ENCODE measurements at regions not wholly inside any gene's neighbourhood (a gene's known extent, or its start where the extent isn't known, plus 50 kb on each side); places are given as distances from the start of the nearest gene placed in this dataset.

GRCh38 chr7:1307828-1308227 is 75.2 kb downstream of the UNCX start:
- Histone ChIP-seq H4K20me1 (ENCODE audit: insufficient read depth, low read depth, low read length) (no peaks in the 10 kb centered on the region), H3K79me2 (ENCODE audit: low read length) (no peaks in the 10 kb centered on the region), H3K4me3 (ENCODE audit: low read length) (no peak overlapping the region), H3K4me1 (ENCODE audit: low read length) (peaks cover 5% of the 10 kb centered on the region), H3K27me3 (ENCODE audit: low read length) (no peaks in the 10 kb centered on the region), H3K9me3 (ENCODE audit: low read length) (no peaks in the 10 kb centered on the region), H3K27ac (ENCODE audit: low read length) (no peak overlapping the region), H3K4me2 (ENCODE audit: low read depth, low read length, poor library complexity, severe bottlenecking) (no peak overlapping the region), H2AFZ (ENCODE audit: low read length) (no peak overlapping the region), H3K9ac (ENCODE audit: low read length) (no peak overlapping the region), H3K9me2 (replicated peaks; ENCODE audit: insufficient read depth, low read length) (no peaks in the 10 kb centered on the region), H3K36me3 (ENCODE audit: insufficient read depth, low read length) (no peaks in the 10 kb centered on the region)
- no peak for DNase-seq

GRCh38 chr7:1309290-1309689 is 76.6 kb downstream of the UNCX start:
- H3K27me3 ChIP-seq (ENCODE audit: low read length) = no peaks in the 10 kb centered on the region
- DNase-seq = no peak
- H3K9ac ChIP-seq (ENCODE audit: low read length) = no peak overlapping the region
- no peak overlapping the region for H3K4me2 ChIP-seq (ENCODE audit: low read depth, low read length, poor library complexity, severe bottlenecking)
- H4K20me1 ChIP-seq (ENCODE audit: insufficient read depth, low read depth, low read length) = no peaks in the 10 kb centered on the region
- H3K79me2 ChIP-seq (ENCODE audit: low read length) = no peaks in the 10 kb centered on the region
- no peaks in the 10 kb centered on the region for H3K36me3 ChIP-seq (ENCODE audit: insufficient read depth, low read length)
- H3K4me1 ChIP-seq (ENCODE audit: low read length) = no peaks in the 10 kb centered on the region
- H3K9me2 ChIP-seq (replicated peaks; ENCODE audit: insufficient read depth, low read length) = no peaks in the 10 kb centered on the region
- H2AFZ ChIP-seq (ENCODE audit: low read length) = no peak overlapping the region
- no peak overlapping the region for H3K4me3 ChIP-seq (ENCODE audit: low read length)
- no peak overlapping the region for H3K27ac ChIP-seq (ENCODE audit: low read length)
- no peaks in the 10 kb centered on the region for H3K9me3 ChIP-seq (ENCODE audit: low read length)

DNA sequence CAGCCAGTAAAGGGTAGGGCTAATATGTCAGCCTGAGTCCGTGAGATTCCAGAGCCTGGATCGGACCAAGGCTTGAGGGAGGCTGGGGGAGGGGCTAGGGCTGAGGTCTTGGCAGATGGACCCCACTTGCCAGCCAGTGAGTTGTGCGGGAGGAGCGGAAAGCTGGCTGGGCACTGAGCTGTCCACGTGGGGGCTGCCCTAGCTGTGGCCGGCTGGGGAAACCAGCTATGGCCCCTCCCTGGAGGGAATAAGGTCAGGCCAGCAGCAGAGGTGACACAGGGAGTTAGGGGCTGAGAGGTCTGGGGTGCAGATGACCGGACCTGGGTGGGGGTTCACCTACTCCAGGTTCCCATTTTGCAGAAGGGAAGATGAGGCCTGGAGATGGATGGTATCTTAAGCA is 77.3 kb downstream of the UNCX start:
- H3K4me2 ChIP-seq (ENCODE audit: low read depth, low read length, poor library complexity, severe bottlenecking) = no peak overlapping the region
- no peaks in the 10 kb centered on the region for H4K20me1 ChIP-seq (ENCODE audit: insufficient read depth, low read depth, low read length)

GRCh38 chr7:1310936-1311335 is 78.3 kb downstream of the UNCX start:
- no peak for DNase-seq
- H3K9me2 ChIP-seq (replicated peaks; ENCODE audit: insufficient read depth, low read length) = no peaks in the 10 kb centered on the region

More for the DNA sequence above, 77.3 kb downstream of the UNCX start:
- H3K36me3 ChIP-seq (ENCODE audit: insufficient read depth, low read length) = no peaks in the 10 kb centered on the region
- no peak overlapping the region for H2AFZ ChIP-seq (ENCODE audit: low read length)
- H3K9me3 ChIP-seq (ENCODE audit: low read length) = no peaks in the 10 kb centered on the region
- no peak overlapping the region for H3K27ac ChIP-seq (ENCODE audit: low read length)
- H3K9ac ChIP-seq (ENCODE audit: low read length) = no peak overlapping the region
- DNase-seq = no peak
- H3K27me3 ChIP-seq (ENCODE audit: low read length) = no peaks in the 10 kb centered on the region
- H3K4me1 ChIP-seq (ENCODE audit: low read length) = no peaks in the 10 kb centered on the region
- no peak overlapping the region for H3K4me3 ChIP-seq (ENCODE audit: low read length)
- no peaks in the 10 kb centered on the region for H3K9me2 ChIP-seq (replicated peaks; ENCODE audit: insufficient read depth, low read length)
- no peaks in the 10 kb centered on the region for H3K79me2 ChIP-seq (ENCODE audit: low read length)

GRCh38 chr7:1311406-1312135 is 78.9 kb downstream of the UNCX start:
- Histone ChIP-seq H3K9ac (ENCODE audit: low read length) (no peak overlapping the region), H3K79me2 (ENCODE audit: low read length) (no peaks in the 10 kb centered on the region), H3K4me3 (ENCODE audit: low read length) (no peak overlapping the region), H3K27ac (ENCODE audit: low read length) (no peak overlapping the region), H3K9me3 (ENCODE audit: low read length) (no peaks in the 10 kb centered on the region), H2AFZ (ENCODE audit: low read length) (no peak overlapping the region), H3K36me3 (ENCODE audit: insufficient read depth, low read length) (no peaks in the 10 kb centered on the region), H3K4me1 (ENCODE audit: low read length) (no peaks in the 10 kb centered on the region), H3K27me3 (ENCODE audit: low read length) (no peaks in the 10 kb centered on the region), H3K4me2 (ENCODE audit: low read depth, low read length, poor library complexity, severe bottlenecking) (no peak overlapping the region), H3K9me2 (replicated peaks; ENCODE audit: insufficient read depth, low read length) (no peaks in the 10 kb centered on the region), H4K20me1 (ENCODE audit: insufficient read depth, low read depth, low read length) (no peaks in the 10 kb centered on the region)
- DNase-seq = no peak

More at GRCh38 chr7:1310936-1311335, 78.3 kb downstream of the UNCX start:
- Histone ChIP-seq H2AFZ (ENCODE audit: low read length) (no peak overlapping the region), H3K9me3 (ENCODE audit: low read length) (no peaks in the 10 kb centered on the region), H3K9ac (ENCODE audit: low read length) (no peak overlapping the region), H3K4me2 (ENCODE audit: low read depth, low read length, poor library complexity, severe bottlenecking) (no peak overlapping the region), H3K4me1 (ENCODE audit: low read length) (no peaks in the 10 kb centered on the region), H3K27ac (ENCODE audit: low read length) (no peak overlapping the region), H3K79me2 (ENCODE audit: low read length) (no peaks in the 10 kb centered on the region), H3K36me3 (ENCODE audit: insufficient read depth, low read length) (no peaks in the 10 kb centered on the region), H3K27me3 (ENCODE audit: low read length) (no peaks in the 10 kb centered on the region), H4K20me1 (ENCODE audit: insufficient read depth, low read depth, low read length) (no peaks in the 10 kb centered on the region), H3K4me3 (ENCODE audit: low read length) (no peak overlapping the region)

DNA sequence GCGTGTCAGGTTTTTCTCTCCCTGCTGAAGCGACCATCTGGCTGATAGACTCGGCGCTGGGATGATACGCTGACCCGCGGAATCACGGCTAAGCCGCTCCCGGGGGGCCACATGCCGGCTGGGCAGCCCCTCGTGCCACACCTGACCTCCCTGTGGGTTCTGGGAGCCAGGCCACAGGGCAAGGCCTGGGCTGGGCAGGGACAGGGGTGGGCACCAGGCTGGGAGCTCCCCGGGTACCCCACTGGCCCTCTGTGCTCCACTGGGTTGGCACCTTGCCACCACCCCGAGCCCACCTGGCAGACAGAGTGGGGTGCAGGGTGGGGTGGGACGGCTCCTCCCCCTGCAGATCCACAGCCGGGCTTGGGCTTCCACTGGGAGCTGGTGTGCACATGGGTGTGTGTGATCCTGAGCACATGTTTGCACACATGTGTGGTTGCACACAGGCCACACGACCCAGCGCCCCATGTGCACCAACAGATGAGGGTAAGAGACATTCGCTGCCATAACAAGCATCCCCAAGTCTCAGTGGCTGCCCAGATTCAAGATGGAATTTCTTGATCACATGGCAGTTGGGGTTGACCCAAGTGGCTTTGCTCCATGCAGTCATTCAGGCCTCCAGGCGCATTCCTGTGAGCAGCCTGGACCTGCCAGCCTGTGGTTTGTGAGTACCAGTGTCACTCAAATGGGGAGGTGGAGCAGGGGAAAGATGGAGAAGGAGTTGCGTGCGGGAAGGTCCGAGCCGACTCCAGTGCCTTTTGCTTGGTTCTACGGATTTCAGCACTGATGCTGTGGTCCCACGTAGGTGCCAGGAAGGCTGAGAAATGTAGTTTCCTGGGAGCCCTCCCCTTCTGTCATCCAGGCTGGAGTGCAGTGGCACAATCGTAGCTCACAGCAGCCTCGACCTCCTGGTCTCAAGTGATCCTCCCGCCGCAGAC is 79.7 kb downstream of the UNCX start:
- no peaks in the 10 kb centered on the region for H3K79me2 ChIP-seq (ENCODE audit: low read length)
- no peak overlapping the region for H3K4me3 ChIP-seq (ENCODE audit: low read length)
- no peaks in the 10 kb centered on the region for H3K9me2 ChIP-seq (replicated peaks; ENCODE audit: insufficient read depth, low read length)
- H3K36me3 ChIP-seq (ENCODE audit: insufficient read depth, low read length) = no peaks in the 10 kb centered on the region
- no peaks in the 10 kb centered on the region for H3K4me1 ChIP-seq (ENCODE audit: low read length)
- H4K20me1 ChIP-seq (ENCODE audit: insufficient read depth, low read depth, low read length) = no peaks in the 10 kb centered on the region
- DNase-seq = no peak
- no peak overlapping the region for H2AFZ ChIP-seq (ENCODE audit: low read length)
- no peaks in the 10 kb centered on the region for H3K9me3 ChIP-seq (ENCODE audit: low read length)
- no peak overlapping the region for H3K9ac ChIP-seq (ENCODE audit: low read length)
- no peak overlapping the region for H3K4me2 ChIP-seq (ENCODE audit: low read depth, low read length, poor library complexity, severe bottlenecking)
- no peaks in the 10 kb centered on the region for H3K27me3 ChIP-seq (ENCODE audit: low read length)
- no peak overlapping the region for H3K27ac ChIP-seq (ENCODE audit: low read length)

DNA sequence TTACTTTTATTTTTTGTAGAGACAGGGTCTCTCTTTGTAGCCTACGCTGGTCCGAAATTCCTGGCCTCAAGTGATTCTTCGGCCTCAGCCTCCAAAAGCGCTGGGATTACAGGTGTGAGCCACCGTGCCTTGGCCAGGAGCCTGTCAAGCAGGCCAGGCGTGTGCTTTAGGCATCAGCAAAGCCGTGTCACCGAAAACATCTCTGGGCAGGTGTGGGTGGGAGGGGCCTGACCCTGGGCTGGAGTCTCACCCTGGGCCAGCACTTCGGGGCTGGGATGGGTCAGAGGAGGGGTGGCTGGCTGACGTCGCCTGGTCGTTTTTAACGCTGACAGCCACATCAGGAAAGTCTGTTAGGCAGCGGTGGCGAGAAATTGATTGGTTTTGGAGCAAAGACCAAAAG is 80.9 kb downstream of the UNCX start:
- Histone ChIP-seq H3K27ac (ENCODE audit: low read length) (no peak overlapping the region), H3K4me2 (ENCODE audit: low read depth, low read length, poor library complexity, severe bottlenecking) (no peak overlapping the region), H3K4me3 (ENCODE audit: low read length) (no peak overlapping the region), H3K9ac (ENCODE audit: low read length) (no peak overlapping the region), H2AFZ (ENCODE audit: low read length) (no peak overlapping the region), H3K9me3 (ENCODE audit: low read length) (no peaks in the 10 kb centered on the region), H3K4me1 (ENCODE audit: low read length) (no peaks in the 10 kb centered on the region), H3K9me2 (replicated peaks; ENCODE audit: insufficient read depth, low read length) (no peaks in the 10 kb centered on the region), H3K27me3 (ENCODE audit: low read length) (no peaks in the 10 kb centered on the region), H3K79me2 (ENCODE audit: low read length) (no peaks in the 10 kb centered on the region), H3K36me3 (ENCODE audit: insufficient read depth, low read length) (no peaks in the 10 kb centered on the region), H4K20me1 (ENCODE audit: insufficient read depth, low read depth, low read length) (no peaks in the 10 kb centered on the region)
- no peak for DNase-seq

Measured in Karpas-422 (cell line).